ENCODE measurements at regions not wholly inside any gene's neighbourhood (a gene's known extent, or its start where the extent isn't known, plus 50 kb on each side); places are given as distances from the start of the nearest gene placed in this dataset.

DNA sequence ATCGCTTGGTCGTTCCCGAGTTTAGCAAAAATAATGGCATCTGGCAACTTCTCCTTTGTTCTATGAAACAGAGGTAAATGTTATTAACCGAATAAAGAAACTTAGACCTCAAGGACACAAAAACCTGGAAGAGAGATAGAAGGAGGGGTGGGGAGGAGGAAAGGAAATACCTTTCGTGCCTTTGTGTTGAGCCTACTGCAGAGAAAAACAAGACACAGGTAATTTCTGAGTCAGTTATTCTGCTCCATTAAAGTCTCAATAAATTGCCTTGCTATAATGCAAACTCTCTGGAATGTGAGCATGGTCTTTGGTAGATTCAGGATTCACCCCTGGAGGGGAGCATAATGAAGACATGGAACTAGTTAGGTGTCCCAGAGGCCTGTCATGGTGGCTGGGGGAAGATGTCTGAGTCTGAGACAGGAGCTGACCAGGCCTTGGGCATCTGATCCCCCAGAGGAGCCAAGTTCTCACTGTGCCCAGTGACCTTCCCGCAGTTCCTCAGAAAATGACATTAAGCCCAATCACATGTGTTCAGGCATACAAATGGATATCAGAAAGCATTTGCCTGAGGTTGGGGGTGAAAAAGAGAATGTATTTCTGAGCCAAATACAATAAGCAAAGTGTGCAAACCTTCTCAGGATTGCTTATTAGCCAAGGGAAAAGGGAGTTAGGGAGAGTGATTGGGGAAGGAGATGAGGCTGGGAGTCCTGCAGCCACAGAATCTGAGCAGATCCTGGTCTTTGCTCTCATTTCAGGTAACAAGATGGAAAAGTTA, 72.6 kb upstream of the CADM1 start:
- no peaks in the 10 kb centered on the region for H3K27me3 Mint-ChIP-seq

DNA sequence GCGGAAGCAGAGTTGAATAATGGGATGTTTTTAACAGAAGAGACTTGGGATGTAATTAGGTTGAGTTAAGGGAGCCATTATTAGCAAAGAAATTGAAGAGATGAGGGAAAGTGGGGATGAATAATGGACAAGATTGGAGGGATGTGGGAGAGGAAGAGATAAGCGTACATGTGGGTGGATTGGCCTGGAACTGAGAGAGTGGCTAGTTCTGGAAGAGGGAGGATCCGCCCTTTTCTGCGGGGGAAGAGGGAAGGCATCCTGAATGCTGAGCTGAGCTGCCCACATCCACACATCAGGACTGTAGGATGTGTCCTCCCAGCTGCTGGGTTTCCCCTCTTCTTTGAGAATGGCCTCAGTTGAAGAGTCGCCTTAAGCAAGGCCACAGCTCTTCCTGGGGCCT, 68.3 kb upstream of the CADM1 start:
- H3K4me3 Mint-ChIP-seq, result no peak overlapping the region
- H3K9me3 Mint-ChIP-seq, result no peaks in the 10 kb centered on the region
- H3K27me3 Mint-ChIP-seq, result no peaks in the 10 kb centered on the region
- no peaks in the 10 kb centered on the region for H3K4me1 Mint-ChIP-seq
- H3K36me3 Mint-ChIP-seq, result no peaks in the 10 kb centered on the region
- no peak overlapping the region for H3K27ac Mint-ChIP-seq

More for the DNA sequence above, 72.6 kb upstream of the CADM1 start:
- H3K4me3 Mint-ChIP-seq, result no peak overlapping the region
- no peak overlapping the region for H3K27ac Mint-ChIP-seq
- H3K9me3 Mint-ChIP-seq, result no peaks in the 10 kb centered on the region
- H3K36me3 Mint-ChIP-seq, result no peaks in the 10 kb centered on the region
- no peaks in the 10 kb centered on the region for H3K4me1 Mint-ChIP-seq

DNA sequence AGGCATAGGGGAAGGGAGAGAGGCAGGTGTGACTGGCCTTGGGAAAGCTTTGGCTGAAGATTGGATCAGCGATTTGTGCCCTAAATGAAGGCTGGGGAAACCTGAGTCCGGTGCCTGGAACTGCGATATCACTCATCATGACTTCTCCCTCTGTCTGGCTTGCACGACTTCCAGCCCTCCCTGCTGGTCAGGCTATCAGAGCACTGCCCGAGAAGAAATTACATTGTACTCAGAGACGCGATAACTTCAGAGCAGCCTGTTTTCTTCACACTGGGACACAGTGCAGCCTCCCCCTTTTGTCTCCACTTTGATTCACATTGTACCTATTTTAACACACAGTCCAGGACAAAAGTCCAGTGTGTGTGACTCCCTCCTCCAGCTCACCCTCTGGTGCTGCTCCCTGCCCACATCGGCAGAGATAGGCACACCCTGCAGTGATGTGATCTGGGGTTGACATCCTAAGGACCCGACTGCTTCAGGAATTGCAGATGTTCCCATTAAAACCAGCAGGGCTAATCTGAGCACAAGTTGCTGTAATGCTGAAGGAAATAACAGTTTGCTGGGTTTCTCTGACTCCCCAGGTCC, 62.1 kb upstream of the CADM1 start:
- Mint-ChIP-seq H3K27me3 (peaks cover 1% of the 10 kb centered on the region), H3K4me3 (no peak overlapping the region), H3K9me3 (no peaks in the 10 kb centered on the region), H3K36me3 (no peaks in the 10 kb centered on the region), H3K27ac (no peak overlapping the region), H3K4me1 (no peaks in the 10 kb centered on the region)

DNA sequence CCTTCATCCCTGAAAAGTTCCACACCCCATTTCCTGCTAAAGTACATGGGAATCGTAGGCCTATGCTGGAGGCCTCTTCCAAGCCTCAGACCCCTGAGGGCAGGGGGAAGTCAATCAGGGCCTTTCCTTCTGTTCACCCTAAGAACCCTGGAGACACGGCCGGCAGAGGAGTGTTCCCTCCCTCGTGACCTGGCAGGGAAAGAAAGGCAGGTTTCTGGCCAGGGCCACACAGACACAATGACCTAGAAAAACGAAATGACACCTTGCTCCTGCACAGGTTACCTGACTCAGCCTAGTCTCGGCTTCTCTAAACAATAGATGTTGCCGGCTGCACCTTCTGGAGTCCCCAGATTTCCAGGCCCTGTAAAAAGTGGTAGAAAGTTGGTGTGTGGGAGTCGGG, 60.6 kb upstream of the CADM1 start:
- Mint-ChIP-seq H3K36me3 (no peaks in the 10 kb centered on the region), H3K9me3 (no peaks in the 10 kb centered on the region), H3K4me1 (no peaks in the 10 kb centered on the region), H3K27me3 (peaks cover 1% of the 10 kb centered on the region), H3K4me3 (no peak overlapping the region), H3K27ac (no peak overlapping the region)

DNA sequence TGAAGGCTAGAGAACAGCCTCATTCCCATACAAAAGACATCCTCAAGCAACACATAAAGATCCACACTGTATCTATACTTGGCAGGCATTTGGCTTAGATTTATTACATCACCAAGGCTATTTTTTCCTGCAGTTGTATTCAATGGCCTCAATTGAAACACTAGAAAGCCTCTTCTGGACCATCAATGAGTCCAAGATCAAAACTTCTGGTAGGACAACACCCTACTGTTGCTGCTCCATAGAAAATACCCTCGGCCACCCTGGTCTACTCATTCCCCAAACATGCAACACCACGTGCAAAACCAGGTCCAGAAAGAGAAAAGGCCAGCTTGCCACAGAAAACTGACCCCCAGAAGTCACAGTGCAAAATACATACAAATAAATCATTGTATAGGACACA, 56.9 kb upstream of the CADM1 start:
- no peaks in the 10 kb centered on the region for H3K27me3 Mint-ChIP-seq
- no peak overlapping the region for H3K4me3 Mint-ChIP-seq
- no peak overlapping the region for H3K27ac Mint-ChIP-seq
- no peaks in the 10 kb centered on the region for H3K36me3 Mint-ChIP-seq
- no peaks in the 10 kb centered on the region for H3K9me3 Mint-ChIP-seq
- H3K4me1 Mint-ChIP-seq, result no peaks in the 10 kb centered on the region

DNA sequence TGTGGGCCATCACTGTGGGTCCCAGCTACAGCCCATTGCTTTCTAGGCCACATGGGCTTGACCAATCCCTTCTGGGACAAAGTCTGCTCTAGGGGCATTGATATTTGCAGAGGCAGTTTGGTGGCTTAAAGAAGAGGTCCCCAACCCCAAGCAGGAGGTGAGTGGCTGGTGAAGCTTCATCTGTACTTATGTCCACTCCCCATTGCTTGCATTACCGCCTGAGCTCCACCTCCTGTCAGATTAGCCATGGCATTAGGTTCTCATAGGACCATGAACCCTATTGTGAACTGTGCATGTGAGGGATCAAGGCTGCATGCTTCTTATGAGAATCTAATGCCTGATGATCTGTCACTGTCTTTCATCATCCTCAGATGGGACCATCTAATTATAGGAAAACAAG, 54.4 kb upstream of the CADM1 start:
- no peak overlapping the region for H3K27ac Mint-ChIP-seq
- H3K27me3 Mint-ChIP-seq, result no peaks in the 10 kb centered on the region
- no peaks in the 10 kb centered on the region for H3K4me1 Mint-ChIP-seq
- no peaks in the 10 kb centered on the region for H3K36me3 Mint-ChIP-seq
- no peak overlapping the region for H3K4me3 Mint-ChIP-seq
- no peaks in the 10 kb centered on the region for H3K9me3 Mint-ChIP-seq

DNA sequence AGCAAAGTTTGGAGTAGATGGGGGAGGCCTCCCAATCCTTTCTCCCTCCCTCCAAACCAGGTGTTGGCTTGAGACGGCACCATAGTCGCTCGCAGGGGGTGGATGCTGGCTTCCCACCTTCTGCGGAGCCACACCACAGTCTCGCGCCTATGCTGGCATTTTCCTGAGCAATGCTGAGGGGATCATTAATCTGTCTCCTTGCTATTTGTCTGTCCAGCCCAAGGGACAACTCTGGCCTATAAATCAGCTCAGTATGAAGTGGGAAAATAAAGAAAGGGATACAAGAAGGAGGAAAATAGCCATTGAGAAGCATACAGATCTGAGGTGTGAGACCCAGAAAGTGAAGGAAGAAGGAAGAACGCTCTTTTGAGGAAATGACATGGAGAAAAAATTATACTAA, 53.5 kb upstream of the CADM1 start:
- Mint-ChIP-seq H3K36me3 (no peaks in the 10 kb centered on the region), H3K9me3 (no peaks in the 10 kb centered on the region), H3K27ac (no peak overlapping the region), H3K4me3 (no peak overlapping the region), H3K4me1 (no peaks in the 10 kb centered on the region), H3K27me3 (no peaks in the 10 kb centered on the region)

DNA sequence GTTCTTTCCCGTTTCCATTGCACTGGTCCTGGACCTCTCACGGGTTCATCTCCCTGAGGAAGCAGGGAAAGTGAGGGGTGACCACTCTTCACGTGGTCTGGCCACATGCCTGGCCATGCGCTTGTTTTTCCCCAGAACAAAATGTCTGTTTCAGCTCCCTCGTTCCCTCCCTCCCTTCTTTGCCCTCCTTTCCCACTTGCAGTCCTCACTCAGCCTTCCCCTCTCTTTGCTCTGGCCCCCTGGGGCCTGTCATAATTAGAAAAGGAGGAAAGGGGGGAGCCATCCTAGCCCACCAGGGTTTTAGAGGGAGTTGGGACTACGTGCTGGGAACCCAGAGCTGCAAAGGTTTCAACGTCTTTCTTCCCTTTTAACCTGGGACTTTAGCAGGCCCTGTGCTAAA, 52.8 kb upstream of the CADM1 start:
- H3K9me3 Mint-ChIP-seq, result no peaks in the 10 kb centered on the region
- no peaks in the 10 kb centered on the region for H3K27me3 Mint-ChIP-seq
- H3K4me1 Mint-ChIP-seq, result no peaks in the 10 kb centered on the region
- H3K36me3 Mint-ChIP-seq, result no peaks in the 10 kb centered on the region
- H3K4me3 Mint-ChIP-seq, result no peak overlapping the region
- H3K27ac Mint-ChIP-seq, result no peak overlapping the region

DNA sequence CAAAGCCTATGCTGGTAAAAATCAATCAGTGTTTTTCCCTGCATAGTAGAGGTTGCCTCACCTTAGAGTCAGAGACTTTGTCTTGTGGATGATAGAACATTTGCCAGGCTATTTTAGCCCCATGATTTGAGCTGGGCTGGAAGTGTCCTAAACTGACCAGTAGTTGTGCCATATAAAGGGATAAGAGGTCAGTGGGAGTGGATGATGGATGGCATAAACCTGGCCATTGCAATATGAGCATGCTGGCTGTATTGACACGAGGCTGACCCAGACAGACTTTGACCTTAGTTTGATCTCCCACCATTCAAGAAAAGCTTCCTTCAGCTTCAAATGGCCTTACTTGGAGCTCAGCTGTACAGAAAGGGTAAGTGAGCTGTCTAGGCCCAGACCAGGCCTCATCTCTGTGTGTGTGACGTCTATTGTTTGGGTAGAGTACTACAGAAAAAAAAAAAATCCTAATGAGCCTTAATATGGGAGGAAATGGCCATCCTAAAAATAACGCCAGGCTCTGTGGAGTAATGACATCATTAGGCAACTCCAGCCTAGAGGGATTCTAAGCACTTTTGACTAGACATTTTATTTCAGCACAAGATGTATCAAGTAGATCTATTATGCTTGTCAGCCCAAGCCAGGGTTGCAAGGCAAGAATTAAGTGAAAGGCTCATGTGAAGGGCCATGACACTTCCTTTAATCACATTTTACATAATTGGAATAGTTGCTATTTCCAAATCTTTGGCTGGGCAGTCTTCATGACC, 51.3 kb upstream of the CADM1 start:
- H3K36me3 Mint-ChIP-seq, result no peaks in the 10 kb centered on the region
- H3K4me1 Mint-ChIP-seq, result no peaks in the 10 kb centered on the region
- H3K27ac Mint-ChIP-seq, result no peak overlapping the region
- no peak overlapping the region for H3K4me3 Mint-ChIP-seq
- H3K27me3 Mint-ChIP-seq, result no peaks in the 10 kb centered on the region
- H3K9me3 Mint-ChIP-seq, result no peaks in the 10 kb centered on the region

All from activated naive CD4-positive, alpha-beta T cell treated with anti-CD3 and anti-CD28 coated beads, Interleukin-2, amount 50 U/mL, for 24 hours (primary cell).